ENCODE measurements at regions not wholly inside any gene's neighbourhood (a gene's known extent, or its start where the extent isn't known, plus 50 kb on each side); places are given as distances from the start of the nearest gene placed in this dataset.

DNA sequence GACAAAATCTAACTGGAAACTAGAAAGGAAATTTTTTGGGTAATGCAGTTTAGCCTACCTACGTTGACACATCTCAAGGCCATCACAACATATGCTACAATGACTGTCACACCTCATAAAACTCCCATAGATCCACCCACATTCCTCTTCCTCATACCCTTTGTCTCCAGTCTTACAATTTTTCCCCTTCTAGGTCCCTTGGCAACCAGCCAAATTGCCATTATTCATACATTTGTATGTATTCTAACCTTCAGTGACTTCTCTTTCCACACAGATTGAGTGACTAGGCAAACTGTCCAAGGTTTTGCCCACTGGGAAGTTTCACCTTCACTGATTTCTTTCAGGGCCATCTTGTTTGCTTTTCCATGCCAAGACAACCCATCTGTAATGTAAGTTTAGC, 100.5 kb upstream of the TPK1 start:
- peak; percentile 4 for DNase-seq

DNA sequence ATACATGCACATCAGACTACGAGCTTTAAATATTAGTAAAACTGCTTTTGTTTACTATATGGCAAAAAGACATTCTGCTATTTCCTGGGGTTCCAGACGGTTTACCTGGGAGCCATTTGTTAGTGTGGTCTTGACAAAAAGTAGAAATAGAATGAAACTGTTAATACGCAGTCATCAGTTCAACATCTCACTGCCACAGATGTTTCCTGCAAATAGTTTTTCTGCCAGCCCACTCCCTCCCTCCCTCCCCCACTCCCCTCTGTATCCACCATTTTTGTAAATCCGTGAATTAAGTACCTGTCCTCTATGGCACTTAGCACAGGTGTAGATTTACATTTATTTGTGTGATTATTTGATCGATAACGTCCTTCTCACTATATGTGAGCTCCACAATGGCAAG, 74.6 kb upstream of the TPK1 start:
- DNase-seq, result no peak

DNA sequence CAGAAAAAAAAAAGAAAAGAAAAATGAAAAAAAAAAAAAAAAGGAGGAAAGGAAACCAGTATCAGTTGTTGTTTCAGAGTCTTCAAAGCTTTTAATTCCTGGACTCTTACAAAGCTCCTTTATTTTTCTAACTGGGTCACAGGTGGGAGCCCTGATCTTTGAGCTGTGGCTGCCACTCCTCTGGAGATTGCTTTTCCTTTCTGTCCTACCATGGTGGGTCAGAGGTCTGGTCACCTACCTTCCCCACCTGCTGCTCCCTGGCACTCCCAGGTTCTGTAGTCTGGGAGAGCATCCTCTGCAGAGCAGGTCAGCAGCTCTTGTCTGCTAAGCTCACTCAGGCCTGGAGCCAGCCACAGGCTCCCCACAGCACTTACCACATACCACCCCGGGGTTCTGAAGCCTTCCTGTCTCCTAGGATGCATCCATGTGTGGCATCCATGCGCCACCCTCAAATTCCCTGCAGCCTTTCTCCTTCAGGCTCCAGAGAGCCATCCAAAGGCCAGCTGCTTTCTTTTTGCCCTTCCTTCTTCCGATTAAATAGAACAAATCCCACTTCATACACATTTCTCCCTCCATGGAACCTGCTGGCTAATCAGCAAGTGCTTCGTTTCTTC, 73.2 kb upstream of the TPK1 start:
- no peak for DNase-seq

DNA sequence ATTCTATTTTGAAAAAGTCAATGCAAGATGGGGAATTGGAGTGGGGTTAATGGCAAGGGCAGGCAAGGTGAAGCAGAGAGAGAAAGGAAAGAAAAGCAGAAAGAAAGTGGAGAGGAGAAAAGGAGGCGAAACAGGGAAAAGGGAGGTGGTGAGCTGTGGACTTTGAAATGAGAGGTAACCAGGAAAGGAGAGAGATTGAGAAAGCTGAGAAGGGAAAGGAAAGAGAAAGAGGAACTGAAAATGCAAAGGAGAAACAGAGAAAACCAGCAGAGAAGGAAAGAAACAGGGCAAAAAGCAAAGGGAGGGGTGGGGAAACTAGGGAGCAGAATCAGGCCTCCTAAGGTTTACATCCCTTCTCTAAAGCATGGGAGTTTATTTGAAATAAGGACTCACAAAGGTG, 72.5 kb upstream of the TPK1 start:
- DNase-seq, result no peak

DNA sequence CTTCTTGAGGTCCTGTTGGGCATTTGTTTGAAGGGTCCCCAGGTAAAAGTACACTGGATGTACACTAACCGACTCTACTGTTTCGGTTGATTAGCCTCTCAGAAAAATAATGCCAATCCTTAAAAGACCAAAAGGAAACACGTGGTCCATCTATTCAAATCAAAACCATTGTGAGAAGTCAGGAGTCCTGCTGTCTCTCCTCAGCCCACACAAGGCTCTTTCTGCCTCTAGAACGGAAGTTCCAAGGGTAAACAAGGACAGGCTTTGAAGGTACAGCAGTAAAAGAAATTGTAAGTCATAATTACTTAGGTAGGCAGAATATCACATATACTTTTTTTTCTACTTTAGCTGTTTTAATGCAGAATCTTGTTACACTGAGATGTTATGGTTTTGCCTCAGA, 71.7 kb upstream of the TPK1 start:
- no peak for DNase-seq

DNA sequence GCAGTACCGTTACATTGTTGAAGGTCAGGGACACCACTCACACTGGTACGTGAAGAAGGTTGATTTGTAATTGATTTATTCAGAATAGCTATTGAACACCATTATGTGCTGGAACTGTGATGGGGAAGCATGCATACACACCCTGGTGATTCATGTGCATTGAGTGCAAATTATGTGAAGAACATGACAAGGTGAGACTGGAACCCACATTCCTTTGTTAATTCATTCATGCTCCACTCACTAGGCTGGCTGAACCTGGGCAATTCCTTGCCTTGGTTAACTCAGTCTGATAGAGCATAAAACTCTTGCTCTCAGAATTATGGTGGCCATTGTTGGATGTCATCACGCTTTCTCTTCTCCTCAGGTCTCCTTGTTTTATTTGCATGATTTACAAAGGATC, 67.3 kb upstream of the TPK1 start:
- DNase-seq, result no peak

DNA sequence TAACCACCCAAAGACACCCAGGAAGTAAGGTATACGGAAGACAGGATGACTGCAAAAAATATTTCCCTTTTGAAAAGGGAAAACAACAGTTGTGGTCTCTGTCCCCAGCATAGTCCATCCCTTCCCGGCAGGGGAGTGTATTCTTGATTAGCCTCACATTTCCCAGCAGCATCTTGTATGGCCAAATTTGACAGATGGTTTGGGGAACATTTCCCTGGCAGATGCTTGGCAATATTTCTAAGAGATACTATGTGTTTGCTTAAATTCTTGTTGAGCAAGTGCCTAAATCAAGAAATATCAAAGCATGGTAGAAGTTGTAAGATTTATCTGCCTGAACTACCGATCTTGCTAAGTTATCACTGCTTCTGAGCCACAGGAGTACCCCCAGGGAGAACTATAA, 56.9 kb upstream of the TPK1 start:
- DNase-seq, result no peak
